ENCODE measurements at regions not wholly inside any gene's neighbourhood (a gene's known extent, or its start where the extent isn't known, plus 50 kb on each side); places are given as distances from the start of the nearest gene placed in this dataset.
"Not testable (repeated sequence)": the region's sequence is repeated elsewhere in the genome, so short reads cannot be mapped to it uniquely, and the experiment has no call there.

- TF ChIP-seq CTCF (IDR thresholded peaks at IDR 0.05): no peak
- DNase-seq (ENCODE audit: low spot score) (no peak), ATAC-seq (ENCODE audit: low FRiP score) (peak; percentile 78)
Measured at GRCh38 chrX:84737471-84737871, 235.2 kb upstream of the HDX start.

DNA sequence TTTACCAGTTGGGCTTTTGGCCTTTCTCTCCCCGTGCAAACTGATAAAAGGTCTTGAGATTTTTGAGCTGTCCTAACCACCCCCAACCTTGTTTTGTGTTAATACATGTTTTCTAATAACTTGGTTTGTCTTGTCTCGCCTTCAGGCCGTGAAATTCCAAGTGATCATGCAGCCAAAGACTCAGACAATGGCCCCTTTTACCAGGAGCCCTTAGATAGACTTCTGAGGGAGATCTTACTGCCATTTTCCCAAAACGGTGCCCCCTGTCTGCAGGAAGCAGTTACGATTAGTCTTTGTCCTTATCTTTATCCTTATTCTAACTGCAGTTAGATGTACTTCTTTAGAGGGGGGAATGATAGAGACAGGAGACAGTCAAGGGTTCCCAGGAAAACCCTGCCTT lies 245.3 kb upstream of the HDX start:
- ATAC-seq (ENCODE audit: low FRiP score) (no peak), DNase-seq (ENCODE audit: low spot score) (no peak)
- no peak for TF ChIP-seq CTCF (IDR thresholded peaks at IDR 0.05)

GRCh38 chrX:84748965-84749656 lies 246.9 kb upstream of the HDX start:
- DNase-seq (ENCODE audit: low spot score) (no peak), ATAC-seq (ENCODE audit: low FRiP score) (no peak)
- TF ChIP-seq CTCF (IDR thresholded peaks at IDR 0.05): no peak

- no peak for ATAC-seq (ENCODE audit: low FRiP score)
- no peak for TF ChIP-seq CTCF (IDR thresholded peaks at IDR 0.05)
- DNase-seq (ENCODE audit: low spot score): no peak
Measured at GRCh38 chrX:84760560-84760959, 243.1 kb upstream of the APOOL start.

DNA sequence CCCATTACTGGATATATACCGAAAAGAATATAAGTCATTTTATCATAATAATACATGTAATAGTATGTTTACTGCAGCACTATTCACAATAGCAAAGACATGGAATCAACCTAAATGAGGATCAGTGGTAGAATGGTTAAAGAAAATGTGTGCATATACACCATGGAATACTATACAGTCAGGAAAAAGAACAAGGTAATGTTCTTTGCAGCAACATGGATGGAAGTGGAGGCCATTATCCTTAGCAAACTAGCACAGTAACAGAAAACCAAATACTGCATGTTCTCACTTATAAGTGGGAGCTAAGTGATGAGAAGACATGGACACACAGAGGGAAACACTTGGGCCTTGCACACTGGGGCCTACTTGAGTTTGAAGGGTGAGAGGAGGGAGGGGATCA lies 207.4 kb upstream of the APOOL start:
- DNase-seq (ENCODE audit: low spot score): no peak

GRCh38 chrX:84830836-84831235 lies 172.8 kb upstream of the APOOL start:
- no peak for TF ChIP-seq CTCF (IDR thresholded peaks at IDR 0.05)
- ATAC-seq (ENCODE audit: low FRiP score): no peak

More for the DNA sequence above, 207.4 kb upstream of the APOOL start:
- no peak for TF ChIP-seq CTCF (IDR thresholded peaks at IDR 0.05)
- no peak for ATAC-seq (ENCODE audit: low FRiP score)

DNA sequence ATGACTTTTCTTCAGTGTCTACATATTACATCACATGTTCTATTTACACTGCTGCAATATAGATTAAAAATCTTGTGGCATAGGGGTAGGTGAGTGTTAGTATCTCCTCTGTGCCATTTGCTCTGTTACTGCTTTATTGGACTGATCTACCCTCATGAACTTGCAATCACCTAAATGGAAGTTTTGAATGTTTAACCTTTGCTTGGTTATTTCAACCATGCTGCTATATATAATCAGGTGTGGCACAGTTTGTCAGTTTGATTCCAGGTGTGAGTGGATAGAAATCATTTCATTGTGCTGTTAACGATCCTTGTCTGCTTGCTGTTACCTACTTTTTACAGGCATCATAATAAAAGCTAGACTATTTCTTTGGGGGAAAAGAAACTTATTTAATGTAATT lies 157.1 kb upstream of the APOOL start:
- DNase-seq (ENCODE audit: low spot score); ATAC-seq (ENCODE audit: low FRiP score): not testable (repeated sequence)

More at GRCh38 chrX:84830836-84831235, 172.8 kb upstream of the APOOL start:
- DNase-seq (ENCODE audit: low spot score): no peak

DNA sequence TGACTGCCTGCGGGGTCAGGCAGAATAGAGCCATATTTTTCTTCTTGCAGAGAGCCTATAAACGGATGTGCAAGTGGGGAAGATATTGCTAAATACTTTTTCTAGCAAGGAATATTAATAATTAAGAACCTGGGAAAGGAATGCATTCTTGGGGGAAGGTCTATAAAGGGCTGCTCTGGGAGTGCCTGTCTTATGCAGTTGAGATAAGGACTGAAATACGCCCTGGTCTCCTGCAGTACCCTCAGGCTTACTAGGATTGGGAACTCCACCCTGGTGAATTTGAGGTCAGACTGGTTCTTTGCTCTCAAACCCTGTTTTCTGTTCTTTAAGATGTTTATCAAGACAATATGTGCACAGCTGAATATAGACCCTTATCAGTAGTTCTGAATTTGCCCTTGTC lies 152.5 kb upstream of the APOOL start:
- ATAC-seq (ENCODE audit: low FRiP score): not testable (repeated sequence)

DNA sequence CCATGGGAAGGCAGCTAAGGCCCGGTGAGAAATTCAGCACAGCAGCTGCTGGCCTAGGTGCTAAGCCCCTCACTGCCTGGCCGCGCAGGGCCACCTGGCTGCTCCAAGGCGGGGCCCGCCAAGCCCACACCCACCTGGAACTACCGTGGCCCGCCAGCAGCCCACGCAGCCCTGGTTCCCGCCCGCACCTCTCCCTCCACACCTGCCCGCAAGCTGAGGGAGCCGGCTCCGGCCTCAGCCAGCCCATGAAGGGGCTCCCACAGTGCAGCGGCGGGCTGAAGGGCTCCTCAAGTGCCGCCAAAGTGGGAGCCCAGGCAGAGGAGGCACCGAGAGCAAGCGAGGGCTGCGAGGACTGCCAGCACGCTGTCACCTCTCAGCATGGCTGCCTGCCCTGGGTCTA lies 146.9 kb upstream of the APOOL start:
- not testable (repeated sequence) for DNase-seq (ENCODE audit: low spot score); ATAC-seq (ENCODE audit: low FRiP score)

More for the DNA sequence above, 152.5 kb upstream of the APOOL start:
- not testable (repeated sequence) for DNase-seq (ENCODE audit: low spot score)

DNA sequence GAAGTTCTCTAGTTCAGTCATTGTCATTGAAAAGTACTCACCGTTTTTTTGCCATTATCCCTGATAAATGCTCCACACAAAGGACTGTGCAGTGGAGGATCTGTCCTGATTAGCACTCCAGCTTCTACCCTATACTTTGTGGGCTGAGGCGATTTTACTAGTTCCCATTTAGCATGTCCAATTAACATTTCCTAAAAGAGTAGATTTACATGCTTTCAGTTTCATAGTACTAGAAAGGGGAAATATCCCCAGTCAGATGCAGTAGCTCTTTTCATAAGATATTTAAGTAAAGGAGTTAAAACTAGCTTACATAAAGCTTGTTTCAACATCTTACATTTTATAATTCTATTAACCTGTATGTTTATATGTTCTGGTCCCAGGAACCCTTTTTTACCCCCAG lies 144.9 kb upstream of the APOOL start:
- ATAC-seq (ENCODE audit: low FRiP score); DNase-seq (ENCODE audit: low spot score): not testable (repeated sequence)
